Thyroid gland (tissue), 4 donors: ENCODE measurements at regions not wholly inside any gene's neighbourhood (a gene's known extent, or its start where the extent isn't known, plus 50 kb on each side); places are given as distances from the start of the nearest gene placed in this dataset.

Experiments
- CTCF ChIP-seq, 6 experiments: fragments of 200-600 bp in 3 of 6; fragments of 450-650 bp in 3 of 6; sonication (generic) in 3 of 6; IDR thresholded peaks; one replicate each; pipeline ENCODE4 v1.5.1; 2016 to 2019; ENCODE audit warnings: antibody characterized with exemption in 6 of 6, mild to moderate bottlenecking in 2 of 6, inconsistent platforms in 1 of 6, moderate library complexity in 1 of 6
- POLR2A ChIP-seq, 2 donors: fragments of 450-650 bp; IDR thresholded peaks; one replicate each; pipeline ENCODE4 v1.6.1; 2017; ENCODE audit warnings: antibody characterized with exemption in 2 of 2, mild to moderate bottlenecking in 2 of 2, moderate library complexity in 1 of 2

DNA sequence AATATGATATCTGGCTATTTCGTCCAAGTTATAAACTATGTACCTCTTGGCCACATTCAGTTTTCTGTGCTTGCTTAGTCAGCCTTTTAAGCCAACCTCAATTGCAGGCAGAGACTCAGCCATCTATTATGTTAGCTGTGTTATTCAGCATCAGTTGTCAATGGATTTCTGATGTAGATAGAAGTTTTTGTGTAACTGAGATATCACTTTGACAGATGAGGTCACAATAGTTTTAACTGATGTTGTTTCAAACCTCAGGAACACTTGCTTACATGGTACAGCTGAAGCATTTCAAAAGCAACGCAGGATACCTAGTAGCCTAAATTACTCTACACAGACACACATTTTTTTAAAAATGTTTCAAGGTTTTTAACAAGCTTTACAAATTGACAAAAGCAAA is 1478.0 kb downstream of the NCAM2 start:
- no peak for TF ChIP-seq POLR2A (IDR thresholded peaks at IDR 0.05)
- no peak for TF ChIP-seq CTCF (IDR thresholded peaks at IDR 0.05)
